Activated B cell treated with CpG ODN at 0.5 μM for 24 hours (primary cell): ENCODE measurements at regions not wholly inside any gene's neighbourhood (a gene's known extent, or its start where the extent isn't known, plus 50 kb on each side); places are given as distances from the start of the nearest gene placed in this dataset.

Experiments
- ATAC-seq: fragments of 200-7000 bp; cut with Tn5 transposase; one replicate; pipeline ENCODE4 v1.10.0; 2021; ENCODE audit warnings: low read depth, mild to moderate bottlenecking, moderate library complexity
- CTCF ChIA-PET: fragments of 350-600 bp; sonication (Branson Sonifier 250); formaldehyde crosslinking; loops from one replicate; lab custom pipeline; 2021; ENCODE audit warnings: antibody characterized with exemption; lab: Charles Lee
- POLR2A ChIA-PET: fragments of 350-600 bp; sonication (Branson Sonifier 250); formaldehyde crosslinking; loops from one replicate; lab custom pipeline; 2021; ENCODE audit warnings: antibody characterized with exemption; lab: Charles Lee
- DNase-seq: peaks from one replicate; pipeline ENCODE4 v3.0.0; 2022
- H3K27ac Mint-ChIP-seq: one replicate; pipeline ENCODE4 v1.8.0; 2020; ENCODE audit warnings: mixed read lengths
- H3K27me3 Mint-ChIP-seq: one replicate; pipeline ENCODE4 v1.8.0; 2021; ENCODE audit warnings: mixed read lengths
- H3K36me3 Mint-ChIP-seq: one replicate; pipeline ENCODE4 v1.8.0; 2021; ENCODE audit warnings: low read depth, mixed read lengths
- H3K4me1 Mint-ChIP-seq: one replicate; pipeline ENCODE4 v1.8.0; 2021; ENCODE audit warnings: mixed read lengths
- H3K4me3 Mint-ChIP-seq: one replicate; pipeline ENCODE4 v1.8.0; 2020; ENCODE audit warnings: mild to moderate bottlenecking, mixed read lengths
- H3K9me3 Mint-ChIP-seq: one replicate; pipeline ENCODE4 v1.8.0; 2020; ENCODE audit warnings: mixed read lengths
- intact Hi-C: fragments of 100-400 bp; cut with micrococcal nuclease; formaldehyde crosslinking; loops from one replicate; pipeline ENCODE4 v1.15.1; 2024
- TF ChIP-seq, protein P1 (sequence below): fragments of 200-600 bp; IDR thresholded peaks from one replicate; pipeline ENCODE4 v1.8.0; 2022; ENCODE audit warnings: antibody characterized with exemption, mild to moderate bottlenecking

DNA sequence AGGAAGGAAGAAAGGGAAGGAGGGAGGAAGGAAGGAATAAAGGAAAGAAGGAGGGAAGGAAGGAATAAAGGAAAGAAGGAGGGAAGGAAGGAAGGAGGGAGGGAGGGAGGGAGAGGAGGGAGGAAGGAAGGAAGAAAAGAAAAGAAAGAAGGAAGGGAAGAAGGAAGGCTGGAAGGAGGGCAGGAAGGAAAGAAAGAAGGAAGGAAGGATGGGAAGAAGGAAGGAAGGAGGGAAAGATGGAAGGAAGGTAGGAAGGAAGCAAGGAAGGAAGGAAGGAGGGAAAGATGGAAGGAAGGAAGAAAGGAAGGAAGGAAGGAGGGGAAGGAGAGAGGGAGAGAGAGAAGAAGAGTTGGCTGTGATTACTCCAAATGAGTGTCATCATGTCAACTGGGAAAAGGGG is 190.6 kb downstream of the ACKR3 start:
- H3K36me3 Mint-ChIP-seq = no peaks in the 10 kb centered on the region
- no peak for DNase-seq
- H3K9me3 Mint-ChIP-seq = no peaks in the 10 kb centered on the region
- ChIA-PET POLR2A (no interaction called here), CTCF (no interaction called here)
- H3K27ac Mint-ChIP-seq = no peak overlapping the region
- no peak for ATAC-seq
- peaks cover 8% of the 10 kb centered on the region for H3K27me3 Mint-ChIP-seq
- H3K4me3 Mint-ChIP-seq = no peak overlapping the region
- TF ChIP-seq, protein P1, sequence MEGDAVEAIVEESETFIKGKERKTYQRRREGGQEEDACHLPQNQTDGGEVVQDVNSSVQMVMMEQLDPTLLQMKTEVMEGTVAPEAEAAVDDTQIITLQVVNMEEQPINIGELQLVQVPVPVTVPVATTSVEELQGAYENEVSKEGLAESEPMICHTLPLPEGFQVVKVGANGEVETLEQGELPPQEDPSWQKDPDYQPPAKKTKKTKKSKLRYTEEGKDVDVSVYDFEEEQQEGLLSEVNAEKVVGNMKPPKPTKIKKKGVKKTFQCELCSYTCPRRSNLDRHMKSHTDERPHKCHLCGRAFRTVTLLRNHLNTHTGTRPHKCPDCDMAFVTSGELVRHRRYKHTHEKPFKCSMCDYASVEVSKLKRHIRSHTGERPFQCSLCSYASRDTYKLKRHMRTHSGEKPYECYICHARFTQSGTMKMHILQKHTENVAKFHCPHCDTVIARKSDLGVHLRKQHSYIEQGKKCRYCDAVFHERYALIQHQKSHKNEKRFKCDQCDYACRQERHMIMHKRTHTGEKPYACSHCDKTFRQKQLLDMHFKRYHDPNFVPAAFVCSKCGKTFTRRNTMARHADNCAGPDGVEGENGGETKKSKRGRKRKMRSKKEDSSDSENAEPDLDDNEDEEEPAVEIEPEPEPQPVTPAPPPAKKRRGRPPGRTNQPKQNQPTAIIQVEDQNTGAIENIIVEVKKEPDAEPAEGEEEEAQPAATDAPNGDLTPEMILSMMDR = no peak
- H3K4me1 Mint-ChIP-seq = no peaks in the 10 kb centered on the region
- intact Hi-C loops = no loop called here

DNA sequence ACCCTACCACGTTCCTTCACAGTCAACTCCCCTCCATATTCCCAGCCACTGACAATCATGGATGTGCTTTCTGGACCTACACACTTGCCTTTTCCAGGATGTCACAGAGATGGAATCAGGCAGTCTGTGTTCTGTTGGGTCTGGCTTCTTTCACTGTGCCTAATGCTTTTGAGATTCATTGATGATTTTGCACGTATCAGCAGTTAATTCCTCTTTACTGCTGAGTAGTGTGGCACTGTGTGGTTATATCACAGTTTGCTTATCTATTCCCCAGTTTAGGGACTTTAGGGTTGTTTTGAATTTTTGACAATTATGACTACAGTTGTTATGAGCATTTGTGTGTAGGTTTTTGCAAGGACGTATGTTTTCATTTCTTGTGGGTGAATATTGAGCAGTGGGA is 191.7 kb downstream of the ACKR3 start:
- Mint-ChIP-seq H3K36me3 (no peaks in the 10 kb centered on the region), H3K9me3 (no peaks in the 10 kb centered on the region), H3K4me3 (no peak overlapping the region), H3K4me1 (no peaks in the 10 kb centered on the region), H3K27me3 (peaks cover 8% of the 10 kb centered on the region), H3K27ac (no peak overlapping the region)
- intact Hi-C loops = no loop called here
- ATAC-seq (no peak), DNase-seq (no peak)
- CTCF ChIA-PET = no interaction called here
- TF ChIP-seq, protein P1 = no peak
- POLR2A ChIA-PET = no interaction called here

DNA sequence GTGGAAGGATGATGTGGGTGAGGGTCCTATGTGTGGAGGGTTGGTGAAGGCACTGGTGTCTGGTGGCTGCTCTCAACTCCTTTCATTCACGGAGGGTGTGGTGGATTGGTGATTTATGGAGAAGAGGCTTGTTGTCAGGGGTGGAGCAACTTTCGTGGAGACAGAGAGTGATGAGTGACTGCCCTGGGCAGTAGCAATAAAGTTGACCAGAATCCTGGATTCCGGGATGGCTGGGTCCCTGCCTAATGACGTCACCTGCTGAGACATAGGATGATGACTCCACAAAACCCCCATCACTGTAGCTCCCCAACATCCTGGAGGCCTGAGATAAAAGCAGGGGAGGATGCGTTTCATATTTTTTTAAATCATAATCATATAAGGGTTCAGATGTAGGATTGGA is 193.0 kb downstream of the ACKR3 start:
- Mint-ChIP-seq H3K27ac (no peak overlapping the region), H3K9me3 (no peaks in the 10 kb centered on the region), H3K27me3 (peaks cover 12% of the 10 kb centered on the region), H3K36me3 (no peaks in the 10 kb centered on the region), H3K4me1 (no peaks in the 10 kb centered on the region), H3K4me3 (no peak overlapping the region)
- POLR2A ChIA-PET = no interaction called here
- TF ChIP-seq, protein P1 = no peak
- DNase-seq = no peak
- no peak for ATAC-seq
- intact Hi-C loops = no loop called here
- CTCF ChIA-PET = no interaction called here

GRCh38 chr2:236763857-236764256 is 194.2 kb downstream of the ACKR3 start:
- H3K27me3 Mint-ChIP-seq = peaks cover 12% of the 10 kb centered on the region
- no peaks in the 10 kb centered on the region for H3K4me1 Mint-ChIP-seq
- TF ChIP-seq, protein P1 = no peak
- POLR2A ChIA-PET = no interaction called here
- DNase-seq = no peak
- H3K4me3 Mint-ChIP-seq = no peak overlapping the region
- intact Hi-C loops = no loop called here
- no peak for ATAC-seq
- H3K9me3 Mint-ChIP-seq = no peaks in the 10 kb centered on the region
- H3K36me3 Mint-ChIP-seq = no peaks in the 10 kb centered on the region
- CTCF ChIA-PET = interaction anchor here (1.3 kb wide), 1 partner anchor 9 kb away, joined by 3 read pairs; no protein-coding TSS in a partner anchor
- no peak overlapping the region for H3K27ac Mint-ChIP-seq

GRCh38 chr2:236764716-236765115 is 195.1 kb downstream of the ACKR3 start:
- ChIA-PET POLR2A (no interaction called here), CTCF (interaction anchor here (1.3 kb wide), 1 partner anchor 10 kb away, joined by 3 read pairs; no protein-coding TSS in a partner anchor)
- no peaks in the 10 kb centered on the region for H3K4me1 Mint-ChIP-seq
- TF ChIP-seq, protein P1 = no peak
- ATAC-seq = no peak
- H3K4me3 Mint-ChIP-seq = no peak overlapping the region
- H3K9me3 Mint-ChIP-seq = no peaks in the 10 kb centered on the region
- H3K27ac Mint-ChIP-seq = no peak overlapping the region
- DNase-seq = no peak
- no peaks in the 10 kb centered on the region for H3K36me3 Mint-ChIP-seq
- H3K27me3 Mint-ChIP-seq = peaks cover 10% of the 10 kb centered on the region
- intact Hi-C loops = no loop called here
